Left lobe of liver (tissue), 2 donors: ENCODE measurements at regions not wholly inside any gene's neighbourhood (a gene's known extent, or its start where the extent isn't known, plus 50 kb on each side); places are given as distances from the start of the nearest gene placed in this dataset.
"Not testable (repeated sequence)": the region's sequence is repeated elsewhere in the genome, so short reads cannot be mapped to it uniquely, and the experiment has no call there.

Experiments used
- ATAC-seq: fragments of 200-7000 bp; cut with Tn5 transposase; one replicate; pipeline ENCODE4 v1.9.1; 2020; ENCODE audit warnings: mild to moderate bottlenecking, moderate library complexity
- DNase-seq: peaks from one replicate; pipeline ENCODE4 v3.0.0-alpha.2; 2020; ENCODE audit warnings: low spot score
- donor health status: DM: no; HTN: no; CAD: no; lungs with moderate emphysema.
- donor health status: DM: no; HTN: yes; CAD: no.

DNA sequence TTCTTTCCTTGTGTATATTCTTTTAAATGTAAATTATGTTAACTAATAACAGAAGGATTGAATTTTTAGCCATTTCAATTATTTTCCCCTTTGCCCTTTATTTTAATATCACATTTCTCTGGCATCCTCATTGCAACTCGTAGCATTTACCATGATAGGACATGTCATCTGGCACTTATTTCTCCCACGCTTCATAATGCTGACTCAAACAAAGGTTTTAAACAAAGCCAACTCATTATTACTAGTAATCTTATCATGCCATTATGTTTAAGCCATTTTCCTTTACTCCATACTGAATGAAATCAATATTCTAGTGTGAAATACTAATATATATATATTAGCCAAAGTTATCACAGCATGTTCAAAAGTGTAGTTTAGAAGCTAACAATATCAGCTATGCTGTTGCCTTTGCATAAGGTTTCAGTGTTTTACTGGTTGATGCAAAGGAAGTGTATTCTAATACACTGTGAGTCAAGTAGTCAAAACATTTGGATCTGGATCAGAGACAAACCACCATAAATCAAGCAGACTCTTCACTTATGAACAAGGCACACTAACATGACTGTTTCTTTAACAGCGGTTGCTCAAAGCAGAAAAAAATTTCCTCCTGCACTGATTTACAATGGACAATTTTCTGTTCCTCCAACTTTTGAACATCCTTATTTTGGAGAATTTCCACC lies 281.6 kb downstream of the SLC7A11 start:
- no peak for DNase-seq
- no peak for ATAC-seq

DNA sequence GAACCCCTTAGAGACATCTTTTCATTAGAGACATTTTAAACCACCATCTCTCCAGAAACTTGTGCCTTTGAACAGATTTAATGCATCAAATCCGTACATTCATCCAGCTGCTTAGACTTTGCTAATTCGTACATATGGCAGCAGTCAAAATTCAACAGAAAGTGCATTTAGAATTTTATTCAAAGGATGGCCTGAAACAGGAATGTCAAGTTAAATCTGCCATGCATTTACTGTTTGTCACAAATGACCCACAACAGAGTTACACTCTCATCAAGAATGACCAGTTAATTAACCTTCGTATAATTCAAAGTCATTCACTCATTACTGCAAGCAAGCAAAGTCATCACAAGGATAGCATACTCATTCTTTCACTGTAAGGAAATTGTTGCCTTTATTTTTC lies 284.3 kb downstream of the SLC7A11 start:
- DNase-seq (no peak), ATAC-seq (no peak)

DNA sequence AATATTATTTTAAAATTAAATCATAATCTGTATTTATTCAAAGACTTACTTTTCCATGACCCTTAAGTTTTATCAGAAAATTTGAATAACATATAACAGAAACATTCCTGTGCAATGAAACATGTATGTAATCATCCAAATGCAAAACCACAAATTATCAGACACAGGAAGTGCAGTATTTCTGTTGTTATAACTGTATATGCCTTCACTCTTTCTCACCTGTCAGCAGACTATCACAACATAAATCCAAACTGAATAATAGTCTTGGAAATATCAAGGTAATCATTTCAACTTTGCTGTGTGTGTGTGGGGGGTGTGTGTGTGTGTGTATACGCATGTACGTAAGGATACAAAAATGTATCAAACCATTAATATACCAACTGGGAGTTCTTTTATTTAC lies 285.9 kb downstream of the SLC7A11 start:
- DNase-seq: no peak
- no peak for ATAC-seq

DNA sequence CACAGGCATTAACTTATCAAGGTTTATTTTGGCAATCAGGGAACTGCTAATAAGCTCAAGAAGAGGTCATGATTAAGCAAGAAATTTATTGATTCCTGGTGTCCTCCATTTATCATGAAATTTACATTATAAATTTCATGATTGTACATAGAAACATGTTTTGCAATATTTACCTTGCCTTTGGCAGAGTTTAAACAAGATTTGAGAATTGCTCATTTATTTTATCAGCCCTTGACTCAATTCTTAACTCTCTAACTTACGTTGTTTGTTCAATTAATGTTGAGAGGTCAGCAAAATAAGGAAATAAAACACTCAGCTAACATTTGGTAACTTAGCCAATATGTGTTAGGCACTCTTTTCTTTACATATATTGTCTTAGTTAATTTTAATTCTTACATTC lies 286.6 kb downstream of the SLC7A11 start:
- ATAC-seq: no peak
- no peak for DNase-seq

DNA sequence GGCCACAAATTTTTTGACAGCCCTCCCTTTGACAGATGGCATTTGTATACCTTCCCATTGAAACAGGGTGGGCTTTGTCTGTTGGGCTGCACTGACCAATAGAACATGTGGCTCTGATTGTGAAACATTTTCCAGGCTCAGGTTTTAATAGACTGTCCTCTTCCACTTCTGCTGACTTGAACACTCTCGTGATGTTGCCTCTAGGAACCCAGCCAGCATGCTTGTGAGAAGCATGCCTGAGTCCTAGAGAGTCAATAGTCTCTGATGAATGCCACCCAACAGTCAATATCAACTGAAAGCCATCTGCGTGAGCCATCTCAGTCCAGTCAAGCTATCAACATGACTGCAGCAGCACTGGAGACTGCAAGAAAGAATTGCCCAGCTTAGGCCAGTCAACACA lies 290.0 kb downstream of the SLC7A11 start:
- ATAC-seq (no peak), DNase-seq (no peak)

DNA sequence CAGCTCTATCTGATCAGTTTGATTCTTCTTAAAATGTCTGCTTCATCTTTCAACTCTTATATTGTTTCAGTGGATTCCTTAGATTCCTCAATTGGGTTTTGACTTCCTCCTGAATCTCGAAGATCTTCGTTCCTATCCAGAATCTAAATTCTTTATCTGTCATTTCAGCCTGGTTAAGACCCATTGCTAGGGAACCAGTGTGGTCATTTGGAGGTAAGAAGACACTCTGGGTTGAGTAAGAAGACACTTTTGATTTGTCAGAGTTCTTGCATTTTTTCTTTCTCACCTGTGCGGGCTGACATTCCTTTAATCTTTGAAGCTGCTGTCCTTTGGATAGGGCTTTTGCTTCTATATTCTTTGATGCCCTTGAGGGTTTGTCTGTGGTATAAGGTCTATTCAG lies 291.9 kb downstream of the SLC7A11 start:
- DNase-seq (no peak), ATAC-seq (no peak)

DNA sequence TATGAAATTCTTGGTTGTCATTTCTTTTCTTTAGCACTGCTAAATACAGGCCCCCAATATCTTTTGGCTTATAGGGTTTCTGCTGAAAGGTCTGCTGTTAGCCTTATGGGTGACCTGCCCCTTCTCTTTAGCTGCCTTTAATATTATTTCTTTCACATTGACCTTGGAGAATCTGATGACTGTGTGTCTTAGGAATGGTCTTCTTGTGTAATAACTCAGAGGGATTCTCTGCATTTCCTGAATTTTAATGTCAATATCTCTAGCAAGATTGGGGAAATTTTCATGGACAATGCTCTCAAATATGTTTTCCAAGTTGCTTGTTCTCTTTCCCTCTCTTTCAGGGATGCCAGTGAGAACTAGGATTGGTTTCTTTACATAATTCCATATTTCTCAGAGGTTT lies 292.4 kb downstream of the SLC7A11 start:
- no peak for DNase-seq
- ATAC-seq: no peak

DNA sequence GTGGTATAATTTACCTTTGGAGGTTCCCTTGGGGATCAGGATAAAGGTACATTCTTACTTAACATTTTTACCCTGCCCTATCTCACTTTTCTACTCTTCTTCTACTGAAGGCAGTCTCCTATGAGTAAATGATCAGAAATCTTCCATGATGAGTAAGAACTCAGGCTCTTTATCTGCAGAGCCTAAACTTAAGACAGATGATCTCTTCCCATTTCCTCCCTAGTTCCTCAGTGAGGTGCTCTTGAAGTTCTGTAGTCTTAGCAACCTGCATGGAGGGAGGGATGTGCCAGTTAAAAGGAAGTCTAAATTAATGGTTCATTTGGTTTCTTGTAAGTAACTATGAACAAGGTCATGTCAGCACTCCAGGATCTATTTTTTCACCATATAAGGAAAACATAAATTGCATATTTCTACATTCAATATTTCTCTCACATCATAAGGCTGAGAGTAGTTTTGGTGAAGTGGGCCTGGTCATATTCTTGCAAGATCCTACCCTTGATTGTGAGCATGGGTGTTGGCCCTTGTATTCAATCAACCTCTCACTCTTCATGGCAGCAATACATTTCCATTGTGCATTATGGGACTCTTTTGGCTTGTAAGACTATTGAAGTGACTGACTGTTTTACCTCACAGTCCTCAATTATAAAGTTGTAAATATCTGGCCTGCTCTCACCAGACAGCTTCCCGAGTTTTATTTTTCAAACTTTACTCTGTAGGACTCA lies 295.5 kb downstream of the SLC7A11 start:
- ATAC-seq (no peak), DNase-seq (no peak)

DNA sequence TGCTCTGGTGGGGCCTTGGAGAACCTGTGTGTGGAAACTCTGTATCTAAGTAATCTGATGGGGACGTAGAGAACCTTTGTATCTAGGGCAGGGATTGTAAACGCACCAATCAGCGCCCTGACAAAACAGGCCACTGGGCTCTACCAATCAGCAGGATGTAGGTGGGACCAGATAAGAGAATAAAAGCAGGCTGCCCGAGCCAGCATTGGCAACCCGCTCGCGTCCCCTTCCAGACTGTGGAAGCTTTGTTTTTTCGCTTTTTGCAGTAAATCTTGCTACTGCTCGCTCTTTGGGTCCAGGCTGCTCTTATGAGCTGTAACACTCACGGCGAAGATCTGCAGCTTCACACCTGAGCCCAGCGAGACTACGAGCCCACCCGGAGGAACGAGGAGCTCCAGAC lies 299.3 kb downstream of the SLC7A11 start:
- not testable (repeated sequence) for ATAC-seq, DNase-seq

DNA sequence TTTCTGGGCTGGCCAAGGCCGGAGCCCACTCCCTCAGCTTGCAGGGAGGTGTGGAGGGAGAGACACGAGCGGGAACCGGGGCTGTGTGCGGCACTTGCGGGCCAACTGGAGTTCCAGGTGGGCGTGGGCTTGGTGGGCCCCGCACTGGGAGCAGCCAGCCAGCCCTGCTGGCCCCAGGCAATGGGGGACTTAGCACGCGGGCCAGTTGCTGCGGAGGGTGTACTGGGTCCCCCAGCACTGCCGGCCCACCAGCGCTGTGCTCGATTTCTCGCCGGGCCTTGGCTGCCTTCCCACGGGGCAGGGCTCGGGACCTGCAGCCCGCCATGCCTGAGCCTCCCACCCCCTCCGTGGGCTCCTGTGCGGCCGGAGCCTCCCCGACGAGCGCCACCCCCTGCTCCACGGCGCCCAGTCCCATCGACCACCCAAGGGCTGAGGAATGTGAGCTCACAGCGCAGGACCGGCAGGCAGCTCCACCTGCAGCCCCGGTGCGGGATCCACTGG lies 300.1 kb downstream of the SLC7A11 start:
- DNase-seq, ATAC-seq: not testable (repeated sequence)

DNA sequence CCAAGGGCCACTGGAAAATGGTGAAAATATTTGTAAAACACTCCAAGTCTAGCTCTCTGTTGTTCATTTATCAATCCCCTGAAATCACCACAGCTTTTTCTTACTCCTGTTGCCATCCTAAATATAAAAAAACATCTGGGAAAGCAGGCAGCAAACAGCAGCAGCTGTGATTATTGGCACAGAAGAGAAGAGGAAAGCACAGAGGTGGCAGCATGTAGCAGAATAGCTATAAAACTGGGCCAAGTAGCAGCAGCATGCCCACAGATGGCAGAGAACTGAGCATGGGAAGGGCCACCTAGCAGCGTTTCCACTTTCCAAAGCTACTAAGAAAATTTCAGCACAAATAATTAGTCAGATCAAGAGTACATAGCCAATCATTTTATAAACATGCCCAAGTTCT lies 307.2 kb downstream of the SLC7A11 start:
- ATAC-seq (no peak), DNase-seq (no peak)

DNA sequence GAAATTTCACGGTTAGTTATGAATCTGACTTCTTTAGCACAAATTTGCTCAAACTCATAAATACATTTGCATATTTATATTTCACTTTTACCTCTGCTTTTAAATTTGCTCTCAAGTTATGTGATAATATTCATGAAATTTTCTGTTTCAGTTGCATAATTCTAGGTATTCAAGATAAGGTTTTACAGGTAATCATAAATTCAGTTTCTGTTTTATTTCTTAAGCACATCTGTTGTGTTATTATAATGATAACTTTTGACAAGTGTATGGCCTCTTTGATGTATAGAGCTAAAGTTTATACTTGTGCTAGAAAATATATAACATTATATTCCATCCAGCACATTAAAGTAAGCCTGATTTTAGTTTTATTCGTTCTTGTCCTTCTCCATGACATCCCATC lies 308.1 kb downstream of the SLC7A11 start:
- no peak for ATAC-seq

DNA sequence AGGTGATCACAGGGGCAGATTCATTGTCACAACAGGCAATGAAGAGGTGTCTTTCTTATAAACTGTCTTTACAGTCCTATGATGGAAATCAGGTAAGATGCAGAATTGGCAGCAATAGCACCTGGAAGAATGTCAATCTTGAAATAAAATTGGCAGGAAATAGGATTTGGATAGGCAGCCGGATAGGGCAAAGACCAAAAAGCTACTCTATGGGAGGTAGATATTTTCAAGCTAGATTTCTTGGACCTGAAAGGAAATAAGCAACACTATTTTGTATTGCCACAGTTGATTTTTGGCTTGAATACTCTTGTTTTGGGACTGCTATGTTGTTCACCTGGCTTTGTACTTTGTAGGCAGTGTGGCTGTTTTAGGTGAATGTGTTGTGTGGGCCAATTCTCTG lies 314.2 kb downstream of the SLC7A11 start:
- DNase-seq (no peak), ATAC-seq (peak; percentile 69)

More for the DNA sequence above, 308.1 kb downstream of the SLC7A11 start:
- DNase-seq: no peak

DNA sequence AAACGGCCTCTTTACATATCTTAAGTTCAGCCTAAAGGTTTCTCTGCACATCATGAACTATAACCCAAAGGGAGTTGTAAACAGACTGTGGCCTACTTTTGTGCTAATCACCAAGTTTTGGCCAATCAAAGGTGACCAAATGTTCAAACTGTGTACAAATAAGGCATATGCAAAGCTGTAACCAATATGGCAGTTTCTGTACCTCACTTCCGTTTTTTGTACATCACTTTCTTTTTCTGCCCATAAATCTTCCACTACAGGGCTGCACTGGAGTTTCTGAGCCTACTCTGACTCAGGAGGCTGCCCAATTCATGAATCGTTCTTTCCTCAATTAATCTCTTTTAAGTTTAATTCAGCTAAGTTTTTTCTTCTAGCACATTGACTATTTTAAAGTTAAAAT lies 318.7 kb downstream of the SLC7A11 start:
- ATAC-seq (no peak), DNase-seq (no peak)

DNA sequence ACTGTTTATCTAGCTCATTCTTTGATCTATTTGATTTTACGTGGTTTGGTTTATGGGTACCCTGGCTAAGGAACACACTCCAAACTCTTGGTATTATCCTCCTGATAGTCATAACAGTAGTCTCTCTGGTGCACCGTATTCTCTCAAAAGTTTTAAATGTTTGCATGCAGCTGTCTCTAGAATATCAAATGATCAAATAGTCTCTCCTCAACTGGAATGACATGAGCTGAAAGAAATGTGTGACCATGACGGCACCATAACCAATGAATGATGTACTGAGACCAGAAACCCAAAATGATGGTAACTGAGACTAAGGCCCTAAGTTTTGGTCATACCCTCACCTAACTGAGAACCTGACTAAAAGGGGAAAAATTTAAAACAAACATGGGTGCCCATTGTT lies 319.4 kb downstream of the SLC7A11 start:
- ATAC-seq (no peak), DNase-seq (no peak)

DNA sequence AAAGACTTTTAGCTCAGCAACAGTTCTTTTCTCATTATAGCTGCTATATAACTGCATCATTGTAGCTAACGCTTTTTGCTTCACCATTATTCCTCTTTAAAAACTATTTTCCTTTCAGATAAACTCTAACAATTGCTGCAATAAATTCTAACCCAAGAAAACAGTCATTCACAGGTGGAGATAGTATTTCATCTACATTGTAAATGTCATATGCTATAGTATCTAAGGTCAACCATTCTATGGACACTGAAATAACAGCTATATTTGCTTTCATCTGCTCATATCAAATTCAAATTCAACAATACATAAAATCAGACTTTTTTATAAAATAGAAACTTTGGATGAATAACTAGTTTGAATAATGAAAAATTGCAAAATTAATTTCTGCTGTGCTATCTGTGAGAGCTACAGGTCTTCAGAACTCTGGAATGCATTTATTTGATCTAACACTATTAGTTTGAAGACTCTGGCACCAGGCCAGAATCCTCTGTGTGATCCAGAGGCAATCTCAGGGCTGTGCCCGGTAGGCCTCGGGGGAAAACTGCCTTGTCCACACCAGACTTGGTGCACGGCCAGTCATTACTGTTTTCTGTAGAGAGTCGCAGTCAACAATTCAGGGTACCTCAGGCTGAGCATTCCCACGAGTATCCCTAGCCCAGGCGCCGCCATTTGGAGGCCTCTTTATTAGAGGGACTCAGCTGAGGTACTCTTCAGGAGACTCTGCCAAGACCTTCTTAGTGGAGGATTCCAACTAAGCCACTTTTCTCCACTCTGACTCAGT lies 332.4 kb downstream of the SLC7A11 start:
- DNase-seq (peak; percentile 40), ATAC-seq (no peak)

DNA sequence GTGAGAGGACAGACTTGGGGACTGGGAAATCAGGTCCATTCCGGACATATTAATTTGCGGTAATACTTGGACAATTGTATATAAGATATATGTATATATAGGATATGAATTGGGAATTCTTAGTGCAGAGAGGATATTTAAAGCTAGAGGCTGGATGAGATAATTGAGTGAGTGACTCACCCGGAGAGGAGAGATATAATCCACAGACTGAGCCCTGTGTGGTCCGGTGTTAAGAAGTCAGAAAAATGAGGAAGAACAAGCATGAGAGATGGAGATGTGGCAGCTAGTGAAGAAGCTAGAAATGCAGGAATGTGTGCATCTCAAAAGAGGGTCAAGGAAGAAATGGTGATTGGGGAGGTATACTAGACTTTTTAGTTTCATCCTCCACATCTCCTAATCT lies 336.2 kb downstream of the SLC7A11 start:
- no peak for ATAC-seq
- DNase-seq: no peak

DNA sequence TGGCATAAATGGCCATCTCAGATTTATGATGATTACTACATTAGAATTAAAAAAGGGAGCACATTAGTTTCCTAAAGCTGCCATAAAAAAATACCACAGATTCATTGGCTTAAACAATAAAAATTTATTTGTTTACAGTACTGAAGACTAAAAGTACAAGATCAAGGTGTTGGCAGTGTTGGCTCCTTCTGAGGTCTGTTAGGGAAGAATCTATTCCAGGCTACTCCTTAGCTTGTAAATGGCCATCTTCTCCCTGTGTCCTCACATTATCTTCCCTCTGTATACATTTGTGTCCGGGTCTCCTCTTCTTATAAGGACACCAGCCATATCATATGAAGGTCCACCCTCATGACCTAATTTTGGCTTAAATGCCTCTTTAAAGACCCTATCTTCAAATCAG lies 341.0 kb downstream of the SLC7A11 start:
- DNase-seq (no peak), ATAC-seq (no peak)

DNA sequence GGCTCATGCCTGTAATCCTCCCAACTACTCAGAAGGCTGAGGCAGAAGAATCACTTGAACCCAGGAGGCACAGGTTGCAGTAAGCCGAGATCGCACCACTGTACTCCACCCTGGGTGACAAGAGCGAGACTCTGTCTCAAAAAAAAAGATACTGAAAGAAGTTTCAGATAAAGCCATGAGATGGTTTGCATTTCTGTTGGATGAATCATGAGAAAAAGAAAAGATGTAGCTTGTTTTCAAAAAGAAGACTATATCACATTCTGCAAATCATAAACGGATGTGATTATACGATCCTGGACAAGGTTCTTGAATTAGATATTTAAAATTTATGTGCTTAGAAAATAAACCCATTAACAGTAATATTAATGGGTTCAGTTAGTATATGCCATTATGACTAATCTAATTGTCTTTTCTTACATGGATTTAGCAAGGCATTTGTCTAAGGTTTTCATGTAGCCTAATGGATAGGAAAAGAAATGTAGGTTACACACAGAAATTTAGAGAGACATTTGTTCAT lies 345.9 kb downstream of the SLC7A11 start:
- no peak for ATAC-seq

DNA sequence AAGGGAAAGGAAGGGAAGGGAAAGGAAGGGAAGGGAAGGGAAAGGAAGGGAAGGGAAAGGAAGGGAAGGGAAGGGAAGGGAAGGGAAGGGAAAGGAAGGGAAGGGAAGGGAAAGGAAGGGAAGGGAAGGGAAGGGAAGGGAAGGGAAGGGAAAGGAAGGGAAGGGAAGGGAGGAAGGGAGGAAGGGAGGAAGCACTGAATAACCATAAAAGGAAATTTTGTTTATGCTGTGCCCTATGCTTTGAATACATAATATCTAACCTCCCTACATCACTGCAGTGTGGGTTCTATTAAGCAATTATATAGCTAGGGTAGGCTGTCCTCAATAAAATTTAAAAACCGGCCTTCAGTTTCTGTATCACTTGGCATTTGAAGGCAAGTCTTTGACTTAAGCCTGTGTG lies 346.6 kb downstream of the SLC7A11 start:
- DNase-seq, ATAC-seq: not testable (repeated sequence)

More for the DNA sequence above, 345.9 kb downstream of the SLC7A11 start:
- DNase-seq: no peak

DNA sequence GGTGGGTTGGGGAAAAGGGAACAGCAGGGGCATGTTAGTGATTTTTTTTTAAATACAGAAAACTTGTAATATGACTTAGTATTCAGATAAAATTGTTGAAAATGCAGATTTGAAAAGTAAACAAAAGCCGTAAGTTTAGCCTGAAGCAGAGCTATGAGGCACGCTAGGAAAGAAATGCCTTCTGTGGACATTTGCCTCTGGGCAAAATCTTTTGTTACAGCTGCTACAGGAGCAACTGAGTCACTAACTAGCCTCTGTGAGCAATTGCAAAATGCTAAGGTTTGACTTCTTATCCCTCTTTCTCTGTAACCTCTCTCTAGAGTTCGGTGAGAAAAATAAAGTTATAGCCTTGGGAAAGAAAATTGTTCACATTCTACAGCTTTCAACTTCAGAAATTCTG lies 350.0 kb downstream of the SLC7A11 start:
- no peak for DNase-seq

More for the DNA sequence above, 350.0 kb downstream of the SLC7A11 start:
- no peak for ATAC-seq
